Aorta (tissue), 5 donors: ENCODE measurements at regions not wholly inside any gene's neighbourhood (a gene's known extent, or its start where the extent isn't known, plus 50 kb on each side); places are given as distances from the start of the nearest gene placed in this dataset.
A peak's percentile ranks its signal among the peaks of the same experiment; 100 is the strongest.

Experiments
- ATAC-seq: fragments of 200-7000 bp; cut with Tn5 transposase; one replicate; pipeline ENCODE4 v1.9.1; 2022; ENCODE audit warnings: moderate library complexity; ENCODE audit not compliant: low FRiP score
- DNase-seq, 2 donors: peaks; one replicate each; pipeline ENCODE4 v3.0.0-alpha.2; 2020
- H3K27ac ChIP-seq, 2 donors: one replicate each; pipeline ENCODE4 v1.5.1; 2013; ENCODE audit warnings: low read length in 2 of 2, mild to moderate bottlenecking in 2 of 2, moderate library complexity in 2 of 2, control low read depth in 1 of 2, inconsistent platforms in 1 of 2, low read depth in 1 of 2
- H3K27me3 ChIP-seq, 2 donors: one replicate each; pipeline ENCODE4 v1.6.1; 2013; ENCODE audit warnings: control low read depth in 1 of 2, low read length in 1 of 2, mild to moderate bottlenecking in 1 of 2, moderate library complexity in 1 of 2; ENCODE audit not compliant: insufficient read depth in 2 of 2, control insufficient read depth in 1 of 2
- H3K36me3 ChIP-seq, 2 donors: one replicate each; pipeline ENCODE4 v1.6.1; 2013; ENCODE audit warnings: control low read depth in 1 of 2, low read length in 1 of 2, mild to moderate bottlenecking in 1 of 2; ENCODE audit not compliant: insufficient read depth in 2 of 2, control insufficient read depth in 1 of 2
- H3K4me1 ChIP-seq, 2 donors: one replicate each; pipeline ENCODE4 v1.6.1; 2013; ENCODE audit warnings: low read length in 2 of 2, control low read depth in 1 of 2, mild to moderate bottlenecking in 1 of 2, moderate library complexity in 1 of 2; ENCODE audit not compliant: insufficient read depth in 2 of 2, control insufficient read depth in 1 of 2
- H3K4me3 ChIP-seq, 2 donors: one replicate each; pipeline ENCODE4 v1.5.1; 2013; ENCODE audit warnings: low read length in 2 of 2, control low read depth in 1 of 2, mild to moderate bottlenecking in 1 of 2
- H3K9me3 ChIP-seq: one replicate; pipeline ENCODE4 v1.6.1; 2013; ENCODE audit warnings: mild to moderate bottlenecking, low read length; ENCODE audit not compliant: control insufficient read depth
- WGBS, 2 donors: extraction: QIAGEN DNeasy Blood & Tissue Kit; methylation state at CpG; one replicate each; pipeline ENCODE4 v1.1.7; 2013; 5-methylcytosine and 5-hydroxymethylcytosine counted together
- intact Hi-C, 2 donors: fragments of 100-400 bp; cut with DNase I; formaldehyde crosslinking; loops; one replicate each; pipeline versions ENCODE4 v1.14.2 to v1.15.0; 2022
- donor health status: healthy with polysubstance abuse.
- donor health status: Bipolar disorder and iron deficiency.
- donor health status: DM: no; HTN: no; CAD: no.
- donor health status: DM: no; HTN: no; CAD: no.
- donor health status: DM: yes; HTN: yes; CAD: no.

- intact Hi-C loops: no loop called here
- H3K9me3 ChIP-seq: no peaks in the 10 kb centered on the region
- no peaks in the 10 kb centered on the region for H3K27me3 ChIP-seq
- no peak overlapping the region for H3K27ac ChIP-seq
- WGBS, 2 donors: 47 to 49% methylated on average over 20 to 22 of the region's 22 CpGs
- no peak for DNase-seq
- no peaks in the 10 kb centered on the region for H3K36me3 ChIP-seq
- H3K4me1 ChIP-seq: no peaks in the 10 kb centered on the region
- no peak overlapping the region for H3K4me3 ChIP-seq
- peak; percentile 20 for ATAC-seq
These were observed 89.3 kb upstream of the GSE1 start for GRCh38 chr16:85523602-85524364.

GRCh38 chr16:85524365-85524629, 88.8 kb upstream of the GSE1 start:
- Histone ChIP-seq H3K27me3 (no peaks in the 10 kb centered on the region), H3K9me3 (no peaks in the 10 kb centered on the region), H3K4me1 (no peaks in the 10 kb centered on the region), H3K27ac (no peak overlapping the region), H3K36me3 (no peaks in the 10 kb centered on the region), H3K4me3 (no peak overlapping the region)
- ATAC-seq: no peak
- intact Hi-C loops: no loop called here
- 51 to 77% methylated on average over 8 of the region's 8 CpGs for WGBS, 2 donors
- DNase-seq: no peak

DNA sequence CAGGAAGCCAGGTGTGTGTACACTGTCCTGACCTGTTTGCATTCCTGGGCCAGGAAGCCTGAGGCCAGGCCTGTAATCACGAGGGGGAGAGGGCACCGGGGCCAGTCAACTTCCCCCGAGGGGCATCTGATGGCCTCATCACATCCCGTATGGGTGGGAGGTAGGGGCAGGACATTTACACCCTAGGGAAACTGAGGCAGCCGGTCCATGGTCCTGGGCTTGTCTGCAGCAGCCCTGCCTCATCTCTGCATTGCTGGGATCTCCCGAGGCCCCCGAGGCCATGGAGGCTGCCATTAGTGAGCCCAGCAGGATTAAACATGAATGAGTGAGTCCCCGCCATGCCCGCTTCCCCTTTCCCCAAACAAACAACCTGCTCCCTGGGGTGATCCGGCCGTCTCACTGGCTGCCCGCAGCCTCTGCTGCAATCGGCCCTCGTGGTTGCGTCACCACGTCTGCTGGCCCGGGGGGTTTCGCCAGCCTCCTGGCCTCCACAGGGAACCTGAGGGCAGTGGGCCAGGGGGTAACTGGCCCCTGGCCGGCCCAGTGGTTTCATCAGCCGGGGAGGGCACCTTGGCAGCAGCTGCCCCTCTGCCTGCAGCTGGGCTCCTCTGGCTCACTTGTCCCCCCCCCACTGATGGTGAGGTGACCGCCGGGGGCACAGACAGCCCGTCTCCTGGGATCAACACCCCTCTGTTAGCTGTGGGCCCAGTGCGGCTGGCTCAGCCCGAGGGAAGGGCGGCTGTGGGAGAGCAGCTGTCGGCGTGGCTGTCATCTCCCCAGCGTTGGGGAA, 88.3 kb upstream of the GSE1 start:
- H3K27me3 ChIP-seq: no peaks in the 10 kb centered on the region
- intact Hi-C loops: no loop called here
- DNase-seq (peak in 1 of 2 donors; percentile 88), ATAC-seq (peak; percentile 47)
- H3K9me3 ChIP-seq: no peaks in the 10 kb centered on the region
- WGBS, 2 donors: 50 to 75% methylated on average over 29 of the region's 29 CpGs
- H3K27ac ChIP-seq: no peak overlapping the region
- H3K36me3 ChIP-seq: no peaks in the 10 kb centered on the region
- H3K4me1 ChIP-seq: no peaks in the 10 kb centered on the region
- H3K4me3 ChIP-seq: no peak overlapping the region

- intact Hi-C loops: no loop called here
These were observed 87.5 kb upstream of the GSE1 start for GRCh38 chr16:85525420-85526184.

GRCh38 chr16:85526185-85526974, 86.7 kb upstream of the GSE1 start:
- no peak for DNase-seq
- Histone ChIP-seq H3K4me3 (no peak overlapping the region), H3K9me3 (no peaks in the 10 kb centered on the region), H3K27ac (no peak overlapping the region), H3K27me3 (no peaks in the 10 kb centered on the region), H3K4me1 (no peaks in the 10 kb centered on the region), H3K36me3 (no peaks in the 10 kb centered on the region)
- WGBS, 2 donors: 86 to 94% methylated on average over 20 of the region's 20 CpGs
- intact Hi-C loops: no loop called here
- no peak for ATAC-seq

More at GRCh38 chr16:85525420-85526184, 87.5 kb upstream of the GSE1 start:
- no peak overlapping the region for H3K27ac ChIP-seq
- no peaks in the 10 kb centered on the region for H3K9me3 ChIP-seq
- H3K27me3 ChIP-seq: no peaks in the 10 kb centered on the region
- ATAC-seq (no peak), DNase-seq (no peak)
- WGBS, 2 donors: 74 to 87% methylated on average over 12 of the region's 12 CpGs
- no peaks in the 10 kb centered on the region for H3K36me3 ChIP-seq
- H3K4me3 ChIP-seq: no peak overlapping the region
- no peaks in the 10 kb centered on the region for H3K4me1 ChIP-seq

GRCh38 chr16:85527042-85527766, 85.9 kb upstream of the GSE1 start:
- no peak for DNase-seq
- no peaks in the 10 kb centered on the region for H3K4me1 ChIP-seq
- intact Hi-C loops: no loop called here

GRCh38 chr16:85527767-85528297, 85.3 kb upstream of the GSE1 start:
- Histone ChIP-seq H3K4me3 (no peak overlapping the region), H3K9me3 (no peaks in the 10 kb centered on the region), H3K27me3 (no peaks in the 10 kb centered on the region), H3K4me1 (no peaks in the 10 kb centered on the region), H3K27ac (no peak overlapping the region), H3K36me3 (no peaks in the 10 kb centered on the region)
- ATAC-seq (no peak), DNase-seq (no peak)
- intact Hi-C loops: no loop called here
- WGBS, 2 donors: 96 to 98% methylated on average over 11 of the region's 11 CpGs

More at GRCh38 chr16:85527042-85527766, 85.9 kb upstream of the GSE1 start:
- H3K4me3 ChIP-seq: no peak overlapping the region
- 87 to 93% methylated on average over 41 of the region's 41 CpGs for WGBS, 2 donors
- no peak for ATAC-seq
- H3K36me3 ChIP-seq: no peaks in the 10 kb centered on the region
- no peaks in the 10 kb centered on the region for H3K9me3 ChIP-seq
- H3K27me3 ChIP-seq: no peaks in the 10 kb centered on the region
- H3K27ac ChIP-seq: no peak overlapping the region
